ENCODE measurements at regions not wholly inside any gene's neighbourhood (a gene's known extent, or its start where the extent isn't known, plus 50 kb on each side); places are given as distances from the start of the nearest gene placed in this dataset.

GRCh38 chr4:62328526-62328925 lies 1128.4 kb downstream of the ADGRL3 start (continued):
- no peak for TF ChIP-seq REST (IDR thresholded peaks at IDR 0.05; ENCODE audit: low read depth, low read length)

GRCh38 chr4:62327612-62328297 lies 1127.6 kb downstream of the ADGRL3 start:
- no peak overlapping the region for H3K4me2 ChIP-seq
- no peaks in the 10 kb centered on the region for H3K36me3 ChIP-seq (replicated peaks in 1 of 2; ENCODE audit: control insufficient read depth in 1 of 2, insufficient read depth in 2 of 2, low read length in 1 of 2)
- no peaks in the 10 kb centered on the region for H3K9me3 ChIP-seq
- CTCF ChIA-PET = no interaction called here
- DNase-seq = no peak
- no peak overlapping the region for H3K9ac ChIP-seq
- H3K27ac ChIP-seq (ENCODE audit: low read depth in 2 of 2, low read length in 1 of 2) = no peak overlapping the region
- H3K4me3 ChIP-seq (ENCODE audit: low read depth in 2 of 2, low read length in 1 of 2) = no peak overlapping the region
- no peaks in the 10 kb centered on the region for H3K27me3 ChIP-seq (ENCODE audit: insufficient read depth)
- no peaks in the 10 kb centered on the region for H3K9me2 ChIP-seq
- H3K4me1 ChIP-seq (ENCODE audit: control insufficient read depth in 1 of 2, insufficient read depth in 2 of 2, low read depth in 1 of 2, low read length in 1 of 2) = peaks cover 0 to 2% of the 10 kb centered on the region in 2 experiments; a peak in 1 of 4 replicates
- H4K20me1 ChIP-seq (ENCODE audit: insufficient read depth) = no peaks in the 10 kb centered on the region
- TF ChIP-seq CHD2 (IDR thresholded peaks at IDR 0.05; ENCODE audit: low read length, partially characterized antibody) (no peak), USF2 (IDR thresholded peaks at IDR 0.05; ENCODE audit: borderline replicate concordance, low read depth, low read length) (no peak), GABPA (IDR thresholded peaks at IDR 0.05; ENCODE audit: low read depth) (no peak), TCF12 (IDR thresholded peaks at IDR 0.05) (no peak), SIN3A (IDR thresholded peaks at IDR 0.05; ENCODE audit: borderline replicate concordance, low read depth, low read length) (no peak), RCOR1 (IDR thresholded peaks at IDR 0.05; ENCODE audit: low read length) (no peak), PBX3 (IDR thresholded peaks at IDR 0.05) (no peak), TEAD4 (IDR thresholded peaks at IDR 0.05; ENCODE audit: borderline replicate concordance, insufficient read depth) (no peak), CTCF (IDR thresholded peaks at IDR 0.05) (no peak), MXI1 (IDR thresholded peaks at IDR 0.05; ENCODE audit: low read depth, low read length) (no peak), SMC3 (IDR thresholded peaks at IDR 0.05; ENCODE audit: low read depth, low read length) (no peak), FOXM1 (IDR thresholded peaks at IDR 0.05; ENCODE audit: low read depth) (no peak), RFX5 (IDR thresholded peaks at IDR 0.05; ENCODE audit: low read length) (no peak), USF1 (IDR thresholded peaks at IDR 0.05; ENCODE audit: borderline replicate concordance, low read depth) (no peak), MAX (IDR thresholded peaks at IDR 0.05; ENCODE audit: low read depth) (no peak), GATA2 (CRISPR knock-in tag; IDR thresholded peaks at IDR 0.05) (no peak), EP300 (IDR thresholded peaks at IDR 0.05; ENCODE audit: borderline replicate concordance in 1 of 2, low read depth in 1 of 2, low read length in 1 of 2) (no peak), FOSL2 (IDR thresholded peaks at IDR 0.05; ENCODE audit: borderline replicate concordance, low read depth) (no peak), YY1 (IDR thresholded peaks at IDR 0.05; ENCODE audit: low read depth) (no peak)
- POLR2A ChIA-PET = no interaction called here
- H3K79me2 ChIP-seq (ENCODE audit: insufficient read depth) = no peaks in the 10 kb centered on the region
- H2AFZ ChIP-seq (ENCODE audit: low read depth) = no peak overlapping the region
- H3F3A ChIP-seq (replicated peaks; ENCODE audit: insufficient read depth) = no peaks in the 10 kb centered on the region
- WGBS (ENCODE audit: low lambda C conversion rate) = 10% methylated on average over 1 of the region's 1 CpG
